Large intestine (tissue), 3 donors: ENCODE measurements at regions not wholly inside any gene's neighbourhood (a gene's known extent, or its start where the extent isn't known, plus 50 kb on each side); places are given as distances from the start of the nearest gene placed in this dataset.

Experiments used
- DNase-seq, 2 donors: peaks; one replicate each; pipeline versions ENCODE4 v3.0.0 to v3.0.0-alpha.2; 2013
- H3K27ac ChIP-seq: one replicate; pipeline ENCODE4 v1.5.1; 2013; ENCODE audit warnings: low read length
- H3K27me3 ChIP-seq: 2 replicates; pipeline ENCODE4 v1.6.1; 2013; ENCODE audit warnings: low read length; ENCODE audit not compliant: control insufficient read depth, insufficient read depth
- H3K36me3 ChIP-seq: 2 replicates; pipeline ENCODE4 v1.6.1; 2013; ENCODE audit warnings: low read length; ENCODE audit not compliant: control insufficient read depth, insufficient read depth
- H3K4me1 ChIP-seq: one replicate; pipeline ENCODE4 v1.6.1; 2013; ENCODE audit warnings: low read length; ENCODE audit not compliant: control insufficient read depth, insufficient read depth
- H3K4me3 ChIP-seq: one replicate; pipeline ENCODE4 v1.5.1; 2013; ENCODE audit warnings: low read length
- H3K9me3 ChIP-seq: one replicate; pipeline ENCODE4 v1.6.1; 2013; ENCODE audit warnings: mild to moderate bottlenecking, low read depth, low read length, moderate library complexity; ENCODE audit not compliant: control insufficient read depth
- WGBS: methylation state at CpG from one replicate; pipeline ENCODE4 v1.1.5; 2013; ENCODE audit warnings: low lambda C conversion rate; ENCODE audit not compliant: insufficient coverage; 5-methylcytosine and 5-hydroxymethylcytosine counted together

GRCh38 chr2:11975373-11975772 is 228.9 kb downstream of the LPIN1 start:
- H3K27ac ChIP-seq = no peak overlapping the region

GRCh38 chr2:11976073-11976472 is 229.6 kb downstream of the LPIN1 start:
- Histone ChIP-seq H3K27me3 (no peaks in the 10 kb centered on the region), H3K27ac (no peak overlapping the region), H3K9me3 (peaks cover 6% of the 10 kb centered on the region), H3K4me1 (no peaks in the 10 kb centered on the region), H3K4me3 (no peak overlapping the region), H3K36me3 (no peaks in the 10 kb centered on the region)
- no peak for DNase-seq

More at GRCh38 chr2:11975373-11975772, 228.9 kb downstream of the LPIN1 start:
- Histone ChIP-seq H3K27me3 (no peaks in the 10 kb centered on the region), H3K4me1 (no peaks in the 10 kb centered on the region), H3K4me3 (no peak overlapping the region), H3K9me3 (peaks cover 6% of the 10 kb centered on the region), H3K36me3 (no peaks in the 10 kb centered on the region)
- no peak for DNase-seq
- WGBS = no CpG with 5 or more reads among the region's 1 CpG

GRCh38 chr2:11977766-11978524 is 231.5 kb downstream of the LPIN1 start:
- no peak for DNase-seq
- Histone ChIP-seq H3K4me3 (no peak overlapping the region), H3K9me3 (peaks cover 6% of the 10 kb centered on the region), H3K27ac (no peak overlapping the region), H3K4me1 (no peaks in the 10 kb centered on the region), H3K36me3 (no peaks in the 10 kb centered on the region), H3K27me3 (no peaks in the 10 kb centered on the region)
- WGBS = 92% methylated on average over 5 of the region's 8 CpGs

- Histone ChIP-seq H3K36me3 (no peaks in the 10 kb centered on the region), H3K27ac (no peak overlapping the region), H3K27me3 (no peaks in the 10 kb centered on the region), H3K9me3 (no peaks in the 10 kb centered on the region), H3K4me3 (no peak overlapping the region), H3K4me1 (no peaks in the 10 kb centered on the region)
- 94% methylated on average over 2 of the region's 9 CpGs for WGBS
- DNase-seq = no peak
These were observed 234.4 kb downstream of the LPIN1 start for GRCh38 chr2:11980809-11981208.

- no peak overlapping the region for H3K4me3 ChIP-seq
- WGBS = no CpG with 5 or more reads among the region's 4 CpGs
- H3K27me3 ChIP-seq = no peaks in the 10 kb centered on the region
- H3K27ac ChIP-seq = no peak overlapping the region
- no peaks in the 10 kb centered on the region for H3K9me3 ChIP-seq
- no peaks in the 10 kb centered on the region for H3K36me3 ChIP-seq
- H3K4me1 ChIP-seq = no peaks in the 10 kb centered on the region
- no peak for DNase-seq
These were observed 237.0 kb downstream of the LPIN1 start for GRCh38 chr2:11983401-11983800.

- no peak overlapping the region for H3K4me3 ChIP-seq
- H3K27me3 ChIP-seq = no peaks in the 10 kb centered on the region
- no peak for DNase-seq
- WGBS = no CpG with 5 or more reads among the region's 9 CpGs
- no peak overlapping the region for H3K27ac ChIP-seq
- H3K9me3 ChIP-seq = no peaks in the 10 kb centered on the region
- no peaks in the 10 kb centered on the region for H3K36me3 ChIP-seq
- H3K4me1 ChIP-seq = no peaks in the 10 kb centered on the region
These were observed 237.4 kb downstream of the LPIN1 start for GRCh38 chr2:11983870-11984269.

GRCh38 chr2:11984316-11985158 is 238.1 kb downstream of the LPIN1 start:
- WGBS = 84% methylated on average over 3 of the region's 18 CpGs
- H3K27ac ChIP-seq = no peak overlapping the region
- DNase-seq = no peak
- H3K36me3 ChIP-seq = no peaks in the 10 kb centered on the region
- no peaks in the 10 kb centered on the region for H3K4me1 ChIP-seq
- H3K27me3 ChIP-seq = no peaks in the 10 kb centered on the region
- no peak overlapping the region for H3K4me3 ChIP-seq
- H3K9me3 ChIP-seq = no peaks in the 10 kb centered on the region

GRCh38 chr2:11985817-11986566 is 239.6 kb downstream of the LPIN1 start:
- H3K4me3 ChIP-seq = no peak overlapping the region
- H3K27me3 ChIP-seq = no peaks in the 10 kb centered on the region
- no peaks in the 10 kb centered on the region for H3K4me1 ChIP-seq
- 60% methylated on average over 2 of the region's 4 CpGs for WGBS
- H3K36me3 ChIP-seq = no peaks in the 10 kb centered on the region
- no peaks in the 10 kb centered on the region for H3K9me3 ChIP-seq
- no peak overlapping the region for H3K27ac ChIP-seq
- no peak for DNase-seq

GRCh38 chr2:11987151-11987550 is 240.7 kb downstream of the LPIN1 start:
- Histone ChIP-seq H3K4me1 (no peaks in the 10 kb centered on the region), H3K36me3 (no peaks in the 10 kb centered on the region), H3K27me3 (no peaks in the 10 kb centered on the region), H3K27ac (no peak overlapping the region), H3K9me3 (no peaks in the 10 kb centered on the region), H3K4me3 (no peak overlapping the region)
- no peak for DNase-seq
- no CpG with 5 or more reads among the region's 3 CpGs for WGBS

GRCh38 chr2:11988691-11989353 is 242.4 kb downstream of the LPIN1 start:
- Histone ChIP-seq H3K36me3 (no peaks in the 10 kb centered on the region), H3K4me1 (no peaks in the 10 kb centered on the region), H3K27me3 (no peaks in the 10 kb centered on the region), H3K9me3 (no peaks in the 10 kb centered on the region), H3K27ac (no peak overlapping the region), H3K4me3 (no peak overlapping the region)
- DNase-seq = no peak
- WGBS = no CpG with 5 or more reads among the region's 14 CpGs
